ENCODE measurements at regions not wholly inside any gene's neighbourhood (a gene's known extent, or its start where the extent isn't known, plus 50 kb on each side); places are given as distances from the start of the nearest gene placed in this dataset.

DNA sequence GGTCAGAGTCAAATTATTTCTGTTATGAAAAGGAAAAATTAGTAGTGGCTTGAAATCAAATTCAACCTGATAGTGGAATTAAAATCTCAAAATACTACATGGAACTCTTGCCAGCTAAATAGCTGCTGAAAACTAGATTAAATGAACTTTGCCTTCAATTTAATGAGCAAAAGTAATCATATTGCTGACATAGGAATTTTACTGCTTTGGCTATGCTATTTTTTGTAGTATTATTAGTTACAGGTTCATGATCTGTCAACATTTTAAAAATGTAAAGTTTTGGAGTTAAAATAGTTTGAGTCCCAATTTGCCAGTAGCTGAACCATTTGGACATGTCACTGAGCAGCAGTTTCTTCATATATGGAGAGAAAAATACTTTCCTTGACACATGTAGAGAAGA, 81.4 kb downstream of the RERGL start:
- CTCF ChIA-PET (ENCODE audit: low intra/inter-chr PET ratio): no interaction called here
- no peak for ATAC-seq
- no peaks in the 10 kb centered on the region for H3K9me3 ChIP-seq (replicated peaks; ENCODE audit: control insufficient read depth, insufficient read depth, low read depth, low read length)

More for the DNA sequence above, 81.4 kb downstream of the RERGL start:
- Histone ChIP-seq H3K4me1 (replicated peaks in 1 of 2; ENCODE audit: control insufficient read depth in 2 of 2, insufficient read depth in 2 of 2, low read length in 2 of 2) (no peaks in the 10 kb centered on the region), H3K27ac (ENCODE audit: extremely low read depth, low read depth, low read length) (no peak overlapping the region), H3K9ac (ENCODE audit: insufficient read depth in 1 of 2, low read depth in 2 of 2, low read length in 2 of 2) (no peak overlapping the region), H2AFZ (ENCODE audit: low read depth, low read length) (no peak overlapping the region), H3K36me3 (ENCODE audit: control insufficient read depth, insufficient read depth, low read length) (no peaks in the 10 kb centered on the region), H3K27me3 (ENCODE audit: control insufficient read depth in 2 of 2, insufficient read depth in 2 of 2, low read length in 2 of 2) (no peaks in the 10 kb centered on the region), H3K79me2 (ENCODE audit: control insufficient read depth, insufficient read depth, low read length) (no peaks in the 10 kb centered on the region), H3K4me2 (ENCODE audit: insufficient read depth, low read length) (no peak overlapping the region), H4K20me1 (replicated peaks; ENCODE audit: control insufficient read depth, insufficient read depth, low read length) (no peaks in the 10 kb centered on the region), H3K4me3 (no peak overlapping the region), H3K9me1 (ENCODE audit: control insufficient read depth, insufficient read depth, low read length) (no peaks in the 10 kb centered on the region)
- in situ Hi-C loops (cut with MboI) (no loop called here), intact Hi-C loops (cut with micrococcal nuclease) (no loop called here)
- POLR2A ChIA-PET: no interaction called here
- TF ChIP-seq KLF16 (IDR thresholded peaks at IDR 0.05) (no peak), HCFC1 (IDR thresholded peaks at IDR 0.05; ENCODE audit: low read depth, low read length) (no peak), SMAD3 (CRISPR knock-in tag; conservative IDR thresholded peaks at IDR 0.05) (no peak), RFX1 (IDR thresholded peaks at IDR 0.05) (no peak), FOXJ3 (CRISPR knock-in tag; IDR thresholded peaks at IDR 0.05) (no peak), PCBP1 (IDR thresholded peaks at IDR 0.05; ENCODE audit: low read depth, low read length, poor library complexity, severe bottlenecking) (no peak), ARID2 (IDR thresholded peaks at IDR 0.05) (no peak), GABPA (tag; conservative IDR thresholded peaks at IDR 0.05; ENCODE audit: low read depth) (no peak), TCF7 (IDR thresholded peaks at IDR 0.05; ENCODE audit: borderline replicate concordance) (no peak)
- TF ChIP-seq, protein P1, sequence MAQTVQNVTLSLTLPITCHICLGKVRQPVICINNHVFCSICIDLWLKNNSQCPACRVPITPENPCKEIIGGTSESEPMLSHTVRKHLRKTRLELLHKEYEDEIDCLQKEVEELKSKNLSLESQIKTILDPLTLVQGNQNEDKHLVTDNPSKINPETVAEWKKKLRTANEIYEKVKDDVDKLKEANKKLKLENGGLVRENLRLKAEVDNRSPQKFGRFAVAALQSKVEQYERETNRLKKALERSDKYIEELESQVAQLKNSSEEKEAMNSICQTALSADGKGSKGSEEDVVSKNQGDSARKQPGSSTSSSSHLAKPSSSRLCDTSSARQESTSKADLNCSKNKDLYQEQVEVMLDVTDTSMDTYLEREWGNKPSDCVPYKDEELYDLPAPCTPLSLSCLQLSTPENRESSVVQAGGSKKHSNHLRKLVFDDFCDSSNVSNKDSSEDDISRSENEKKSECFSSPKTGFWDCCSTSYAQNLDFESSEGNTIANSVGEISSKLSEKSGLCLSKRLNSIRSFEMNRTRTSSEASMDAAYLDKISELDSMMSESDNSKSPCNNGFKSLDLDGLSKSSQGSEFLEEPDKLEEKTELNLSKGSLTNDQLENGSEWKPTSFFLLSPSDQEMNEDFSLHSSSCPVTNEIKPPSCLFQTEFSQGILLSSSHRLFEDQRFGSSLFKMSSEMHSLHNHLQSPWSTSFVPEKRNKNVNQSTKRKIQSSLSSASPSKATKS (CRISPR knock-in tag; IDR thresholded peaks at IDR 0.05): no peak
- TF ChIP-seq, protein P2, sequence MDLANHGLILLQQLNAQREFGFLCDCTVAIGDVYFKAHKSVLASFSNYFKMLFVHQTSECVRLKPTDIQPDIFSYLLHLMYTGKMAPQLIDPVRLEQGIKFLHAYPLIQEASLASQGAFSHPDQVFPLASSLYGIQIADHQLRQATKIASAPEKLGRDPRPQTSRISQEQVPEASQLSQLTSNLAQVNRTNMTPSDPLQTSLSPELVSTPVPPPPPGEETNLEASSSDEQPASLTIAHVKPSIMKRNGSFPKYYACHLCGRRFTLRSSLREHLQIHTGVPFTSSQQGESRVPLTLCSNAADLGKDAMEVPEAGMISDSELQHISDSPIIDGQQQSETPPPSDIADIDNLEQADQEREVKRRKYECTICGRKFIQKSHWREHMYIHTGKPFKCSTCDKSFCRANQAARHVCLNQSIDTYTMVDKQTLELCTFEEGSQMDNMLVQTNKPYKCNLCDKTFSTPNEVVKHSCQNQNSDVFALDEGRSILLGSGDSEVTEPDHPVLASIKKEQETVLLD (IDR thresholded peaks at IDR 0.05): no peak
- DNase-seq (ENCODE audit: extremely low read depth in 1 of 4, low spot score in 3 of 4): no peak
- no peak for FAIRE-seq
- BruUV-seq (replicated peaks): no TSS peak
